Neuron (in vitro differentiated cells): ENCODE measurements at regions not wholly inside any gene's neighbourhood (a gene's known extent, or its start where the extent isn't known, plus 50 kb on each side); places are given as distances from the start of the nearest gene placed in this dataset.

Experiments
- H2AFZ ChIP-seq: one replicate; pipeline ENCODE4 v1.6.1; 2013; ENCODE audit warnings: low read depth, mild to moderate bottlenecking, inconsistent platforms, low read length, moderate library complexity
- H3K27me3 ChIP-seq: one replicate; pipeline ENCODE4 v1.6.1; 2013; ENCODE audit warnings: low read length; ENCODE audit not compliant: insufficient read depth
- H3K36me3 ChIP-seq: one replicate; pipeline ENCODE4 v1.6.1; 2013; ENCODE audit warnings: low read length; ENCODE audit not compliant: insufficient read depth
- H3K4me1 ChIP-seq: one replicate; pipeline ENCODE4 v1.6.1; 2013; ENCODE audit warnings: low read length; ENCODE audit not compliant: insufficient read depth
- H3K4me3 ChIP-seq: 2 replicates; pipeline ENCODE4 v1.5.1; 2013; ENCODE audit warnings: mild to moderate bottlenecking, low read length, moderate library complexity
- H3K9me3 ChIP-seq: one replicate; pipeline ENCODE4 v1.6.1; 2013; ENCODE audit warnings: low read length

DNA sequence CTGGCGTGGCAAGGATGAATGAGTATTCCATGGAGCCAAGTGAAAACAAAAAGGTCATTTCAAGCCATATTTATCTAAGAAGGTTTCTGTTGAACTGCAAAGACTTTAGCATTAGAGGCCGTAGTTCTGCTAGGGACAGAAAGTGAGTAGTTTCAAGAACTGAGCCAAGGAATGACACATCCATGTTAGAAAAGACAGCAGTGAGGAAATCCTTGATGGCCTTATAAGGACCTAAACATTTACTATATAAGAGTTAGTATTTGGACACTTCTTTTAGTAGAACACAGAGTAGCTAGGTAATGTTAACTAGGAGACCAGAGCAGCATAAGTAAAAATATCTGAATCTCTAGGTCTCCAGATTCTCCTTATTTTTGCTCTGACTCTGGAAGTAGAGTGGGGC is 329.8 kb upstream of the SEMA3D start:
- H3K36me3 ChIP-seq, result no peaks in the 10 kb centered on the region
- no peaks in the 10 kb centered on the region for H3K9me3 ChIP-seq
- H2AFZ ChIP-seq, result no peak overlapping the region
- H3K4me1 ChIP-seq, result no peaks in the 10 kb centered on the region
- H3K27me3 ChIP-seq, result no peaks in the 10 kb centered on the region
- no peak overlapping the region for H3K4me3 ChIP-seq

DNA sequence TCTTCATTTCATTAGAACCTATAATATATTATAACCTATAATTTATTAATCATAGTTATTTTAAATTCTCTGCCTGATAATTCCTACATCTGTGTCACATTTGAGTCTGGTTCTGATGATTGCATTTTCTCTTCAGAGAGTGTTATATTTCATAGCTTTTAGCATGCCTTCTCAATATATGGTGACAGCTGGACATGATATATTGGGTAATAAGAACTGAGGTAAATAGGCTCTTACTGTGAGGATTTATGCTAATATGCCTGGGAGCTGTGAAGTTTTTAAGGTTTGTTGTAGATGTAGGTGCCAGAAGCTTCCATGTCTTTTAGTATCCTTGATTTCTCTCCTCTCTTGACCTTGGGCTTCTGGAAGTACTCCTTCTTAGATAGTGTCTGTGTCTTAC is 325.9 kb upstream of the SEMA3D start:
- Histone ChIP-seq H3K4me1 (no peaks in the 10 kb centered on the region), H3K36me3 (no peaks in the 10 kb centered on the region), H3K4me3 (no peak overlapping the region), H3K27me3 (no peaks in the 10 kb centered on the region), H2AFZ (no peak overlapping the region), H3K9me3 (no peaks in the 10 kb centered on the region)

DNA sequence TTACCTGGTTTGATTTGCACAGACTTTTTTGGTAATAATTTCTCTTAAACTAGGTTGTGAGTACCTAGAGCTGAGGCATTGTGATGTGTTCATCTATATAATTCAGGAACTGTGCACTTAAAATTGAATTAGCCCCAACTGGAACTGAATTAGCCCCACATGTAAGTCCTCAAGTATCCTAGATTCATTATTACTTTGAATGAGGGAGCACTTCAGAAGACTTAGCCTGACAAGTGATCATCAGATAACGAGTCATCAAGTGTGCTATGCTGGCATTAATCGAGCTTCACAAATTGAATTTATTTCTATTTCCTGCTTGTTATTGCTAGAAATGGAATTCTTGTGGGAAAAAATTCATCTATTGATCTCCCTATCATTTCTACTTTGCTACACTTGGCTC is 323.4 kb upstream of the SEMA3D start:
- H3K4me1 ChIP-seq, result no peaks in the 10 kb centered on the region
- no peak overlapping the region for H2AFZ ChIP-seq
- H3K27me3 ChIP-seq, result no peaks in the 10 kb centered on the region
- no peaks in the 10 kb centered on the region for H3K9me3 ChIP-seq
- no peaks in the 10 kb centered on the region for H3K36me3 ChIP-seq
- no peak overlapping the region for H3K4me3 ChIP-seq

DNA sequence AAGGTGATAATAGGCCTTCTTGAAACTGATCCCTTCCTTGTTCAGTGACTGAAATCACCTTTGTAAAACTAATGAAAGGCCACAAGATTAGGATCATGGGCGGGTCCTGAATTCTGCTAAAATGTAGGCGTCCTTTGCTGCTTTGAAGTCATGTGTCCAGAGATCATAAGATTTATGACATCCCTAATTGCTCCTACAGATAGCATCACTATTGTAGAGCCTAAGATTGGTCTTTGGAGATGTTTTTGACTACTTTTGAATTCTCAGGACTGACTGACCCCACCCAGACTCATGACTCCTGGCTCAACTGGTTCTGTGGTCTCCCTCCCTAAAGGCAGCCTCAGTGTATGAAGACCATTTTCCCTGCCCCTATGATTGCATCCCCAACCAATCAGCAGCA is 322.6 kb upstream of the SEMA3D start:
- H3K27me3 ChIP-seq, result no peaks in the 10 kb centered on the region
- H3K4me3 ChIP-seq, result no peak overlapping the region
- no peaks in the 10 kb centered on the region for H3K36me3 ChIP-seq
- H2AFZ ChIP-seq, result no peak overlapping the region
- no peaks in the 10 kb centered on the region for H3K4me1 ChIP-seq
- no peaks in the 10 kb centered on the region for H3K9me3 ChIP-seq

DNA sequence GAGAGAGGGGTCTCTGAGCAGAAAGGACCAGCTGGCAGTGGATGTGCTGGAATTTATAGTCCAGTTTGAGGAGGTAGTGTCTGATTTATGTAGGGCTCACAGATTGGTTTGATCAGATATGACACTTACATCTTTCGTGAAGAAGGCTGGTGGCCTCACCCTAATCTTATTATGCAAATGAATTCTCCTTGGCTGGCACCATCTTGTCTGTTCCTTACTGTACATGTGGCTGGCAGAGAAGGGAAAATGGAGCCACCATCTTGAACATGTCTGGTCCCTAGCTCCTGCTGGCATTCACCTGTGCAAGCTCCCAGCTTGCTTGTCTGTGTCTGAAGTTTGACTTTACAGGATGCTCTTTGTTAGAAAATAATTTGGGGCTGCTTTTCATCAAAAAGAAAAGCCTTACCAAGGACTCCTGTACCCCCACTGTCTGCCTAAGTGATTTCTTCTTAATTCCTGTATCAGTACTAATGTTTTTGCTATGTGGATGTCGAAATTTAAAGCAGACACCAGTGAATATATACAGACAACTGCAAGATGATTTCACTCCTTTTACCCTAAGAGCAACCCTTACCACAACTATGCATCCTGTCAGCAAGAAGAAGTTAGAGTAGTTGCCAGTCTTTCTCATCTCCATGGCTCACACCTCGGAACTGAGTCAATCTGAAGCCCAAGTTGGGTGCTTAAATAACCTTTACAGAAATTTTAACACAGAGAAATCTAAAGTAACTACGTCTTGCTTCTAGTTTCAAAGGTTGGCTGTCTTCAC is 322.0 kb upstream of the SEMA3D start:
- H2AFZ ChIP-seq, result no peak overlapping the region
- no peaks in the 10 kb centered on the region for H3K4me1 ChIP-seq
- H3K4me3 ChIP-seq, result no peak overlapping the region
- H3K36me3 ChIP-seq, result no peaks in the 10 kb centered on the region
- H3K27me3 ChIP-seq, result no peaks in the 10 kb centered on the region
- no peaks in the 10 kb centered on the region for H3K9me3 ChIP-seq

DNA sequence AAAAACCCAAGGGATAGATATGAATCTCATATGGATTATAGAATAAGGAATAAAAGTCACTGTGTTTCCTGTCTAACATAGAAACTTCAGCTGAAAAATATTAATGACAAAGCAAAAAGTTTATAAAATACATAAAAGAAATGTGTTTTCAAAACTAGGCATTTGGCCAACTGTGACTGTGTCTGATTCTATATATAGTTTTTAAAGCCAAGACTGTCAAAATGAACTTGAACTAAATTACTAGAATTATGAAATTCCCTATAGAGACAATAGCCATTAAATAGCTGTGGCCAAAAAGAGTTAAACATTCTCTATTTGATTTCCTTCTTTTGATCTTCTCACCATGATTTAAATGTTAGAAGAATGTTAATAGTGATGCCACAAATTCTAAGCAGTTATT is 311.2 kb upstream of the SEMA3D start:
- H2AFZ ChIP-seq, result no peak overlapping the region
- no peak overlapping the region for H3K4me3 ChIP-seq
- H3K36me3 ChIP-seq, result no peaks in the 10 kb centered on the region
- H3K4me1 ChIP-seq, result no peaks in the 10 kb centered on the region
- H3K9me3 ChIP-seq, result no peaks in the 10 kb centered on the region
- H3K27me3 ChIP-seq, result no peaks in the 10 kb centered on the region

DNA sequence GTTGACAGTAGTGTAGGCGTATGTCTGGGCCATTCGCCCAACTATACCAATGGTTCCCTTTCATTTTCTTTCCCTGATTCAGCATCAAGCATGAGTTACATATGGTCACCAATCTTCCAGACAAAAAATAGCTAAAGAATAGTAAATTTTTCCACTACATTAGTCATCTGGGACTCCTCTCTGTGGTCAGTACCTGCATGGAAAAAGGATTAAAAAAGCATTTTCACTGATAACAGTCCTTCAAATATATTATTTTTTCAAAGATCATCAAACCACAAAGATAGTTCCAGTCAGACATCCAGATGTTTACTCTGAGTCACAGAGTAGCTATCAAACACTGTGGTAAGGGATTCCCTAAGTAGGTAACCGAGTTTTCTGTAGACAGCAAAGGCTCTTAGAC is 302.6 kb upstream of the SEMA3D start:
- no peaks in the 10 kb centered on the region for H3K9me3 ChIP-seq
- H3K4me1 ChIP-seq, result no peaks in the 10 kb centered on the region
- no peak overlapping the region for H2AFZ ChIP-seq
- H3K36me3 ChIP-seq, result no peaks in the 10 kb centered on the region
- no peak overlapping the region for H3K4me3 ChIP-seq
- no peaks in the 10 kb centered on the region for H3K27me3 ChIP-seq

DNA sequence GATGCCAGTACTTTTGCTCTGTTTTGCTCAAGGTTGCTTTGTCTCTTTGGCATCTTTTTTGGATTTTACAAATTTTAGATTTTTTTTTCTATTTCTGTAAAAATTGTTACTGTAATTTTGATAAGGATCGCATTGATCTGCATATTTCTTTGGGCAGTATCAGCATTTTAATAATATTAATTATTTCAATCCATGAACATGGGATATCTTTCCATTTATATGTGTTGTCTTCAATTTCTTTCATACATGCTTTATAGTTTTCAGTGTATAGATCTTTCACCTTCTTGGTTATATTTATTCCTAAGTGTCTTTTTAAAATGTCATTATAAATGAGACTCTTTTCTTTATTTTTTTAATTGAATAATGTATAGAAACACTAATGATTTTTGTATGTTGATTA is 301.6 kb upstream of the SEMA3D start:
- Histone ChIP-seq H3K9me3 (no peaks in the 10 kb centered on the region), H3K4me3 (no peak overlapping the region), H3K4me1 (no peaks in the 10 kb centered on the region), H3K27me3 (no peaks in the 10 kb centered on the region), H3K36me3 (no peaks in the 10 kb centered on the region), H2AFZ (no peak overlapping the region)

DNA sequence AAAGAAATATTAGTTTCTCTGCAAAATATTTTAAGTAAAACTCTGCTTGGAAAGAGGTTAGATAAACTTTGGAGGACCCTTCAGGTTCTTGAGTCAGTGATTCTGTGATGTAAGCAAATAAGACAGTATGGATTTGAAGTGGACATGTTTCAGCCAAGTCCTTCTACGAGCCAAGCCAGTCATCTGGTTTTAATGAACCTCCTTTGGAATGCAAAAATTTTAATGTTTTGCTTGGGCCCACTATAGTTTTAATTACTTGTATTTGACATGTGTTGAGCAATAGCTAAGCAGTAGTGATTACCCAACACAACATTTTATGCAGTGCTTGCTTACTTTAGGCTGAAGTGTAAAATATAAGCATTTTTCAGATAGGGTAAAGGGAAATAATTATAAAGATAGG is 296.3 kb upstream of the SEMA3D start:
- Histone ChIP-seq H3K4me1 (no peaks in the 10 kb centered on the region), H3K36me3 (no peaks in the 10 kb centered on the region), H3K27me3 (no peaks in the 10 kb centered on the region), H3K4me3 (no peak overlapping the region), H2AFZ (no peak overlapping the region), H3K9me3 (no peaks in the 10 kb centered on the region)

DNA sequence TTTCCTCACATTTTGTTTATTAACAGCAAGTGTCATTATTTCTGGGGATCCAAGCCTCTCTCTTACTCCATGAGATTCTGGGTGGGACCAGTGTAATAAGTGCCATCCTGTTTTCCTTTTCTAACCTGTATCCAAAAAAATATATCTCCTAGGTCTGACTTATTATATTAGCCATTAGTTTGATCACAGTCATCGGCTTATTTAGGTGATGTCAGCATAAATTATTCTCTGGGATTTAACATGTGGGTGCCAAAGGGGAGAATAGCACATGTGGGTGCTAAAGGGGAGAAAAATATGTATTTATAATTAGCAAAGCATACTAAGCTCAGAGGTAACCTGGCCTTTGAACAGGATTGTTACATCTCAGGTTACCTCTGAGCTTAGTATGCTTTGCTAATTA is 293.8 kb upstream of the SEMA3D start:
- no peaks in the 10 kb centered on the region for H3K4me1 ChIP-seq
- H3K4me3 ChIP-seq, result no peak overlapping the region
- no peaks in the 10 kb centered on the region for H3K27me3 ChIP-seq
- H2AFZ ChIP-seq, result no peak overlapping the region
- H3K36me3 ChIP-seq, result no peaks in the 10 kb centered on the region
- no peaks in the 10 kb centered on the region for H3K9me3 ChIP-seq

DNA sequence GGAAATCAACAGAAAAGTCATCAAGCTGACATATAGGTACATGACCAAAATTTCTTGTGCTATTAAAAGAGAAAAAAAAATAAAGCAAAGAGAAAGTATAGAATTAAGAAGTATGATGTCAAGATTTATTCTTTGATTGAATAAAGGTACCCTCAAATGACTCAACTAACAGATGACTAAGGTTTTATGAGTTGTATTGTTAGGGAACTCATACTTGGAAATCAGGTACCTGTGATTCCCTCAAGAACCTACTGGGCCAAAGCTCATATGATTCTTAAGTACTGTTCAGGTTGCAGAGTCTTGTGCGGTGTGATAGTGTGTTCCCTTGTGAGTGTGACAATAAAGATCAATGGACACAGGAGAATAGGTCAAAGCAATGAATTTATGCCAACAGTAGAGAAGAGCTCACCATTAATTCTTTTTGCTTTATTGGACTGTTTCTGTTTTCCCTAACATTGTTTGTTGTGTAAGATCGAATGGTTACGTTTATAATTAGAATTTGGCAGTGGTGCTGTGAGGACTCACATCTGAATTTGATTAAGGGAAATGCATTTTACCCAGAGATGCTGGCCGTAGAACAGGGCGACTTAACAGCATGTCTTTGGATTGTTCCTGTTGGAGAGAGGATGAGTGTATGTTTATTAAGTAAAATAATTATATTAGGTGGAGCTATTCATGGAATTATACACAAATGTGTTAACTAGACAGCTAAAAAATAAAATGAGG is 293.2 kb upstream of the SEMA3D start:
- Histone ChIP-seq H2AFZ (no peak overlapping the region), H3K27me3 (no peaks in the 10 kb centered on the region), H3K4me1 (no peaks in the 10 kb centered on the region), H3K36me3 (no peaks in the 10 kb centered on the region), H3K4me3 (no peak overlapping the region), H3K9me3 (no peaks in the 10 kb centered on the region)

DNA sequence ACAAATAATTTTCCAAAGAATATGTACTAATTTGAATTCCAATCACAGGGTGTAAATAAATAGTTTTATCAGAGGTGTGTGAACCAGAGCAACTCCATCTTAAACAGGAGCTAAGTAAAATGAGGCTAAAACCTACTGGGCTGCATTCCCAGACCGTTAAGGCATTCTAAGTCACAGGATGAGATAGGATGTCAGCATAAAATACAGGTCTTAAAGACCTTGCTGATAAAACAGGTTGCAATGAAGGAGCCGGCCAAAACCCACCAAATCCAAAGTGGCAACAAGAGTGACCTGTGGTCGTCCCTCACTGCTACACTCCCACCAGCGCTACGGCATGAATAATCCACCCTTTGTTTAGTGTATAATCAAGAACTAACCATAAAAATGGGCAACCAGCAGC is 291.7 kb upstream of the SEMA3D start:
- no peaks in the 10 kb centered on the region for H3K36me3 ChIP-seq
- no peaks in the 10 kb centered on the region for H3K4me1 ChIP-seq
- H2AFZ ChIP-seq, result no peak overlapping the region
- no peaks in the 10 kb centered on the region for H3K27me3 ChIP-seq
- H3K9me3 ChIP-seq, result no peaks in the 10 kb centered on the region
- no peak overlapping the region for H3K4me3 ChIP-seq

DNA sequence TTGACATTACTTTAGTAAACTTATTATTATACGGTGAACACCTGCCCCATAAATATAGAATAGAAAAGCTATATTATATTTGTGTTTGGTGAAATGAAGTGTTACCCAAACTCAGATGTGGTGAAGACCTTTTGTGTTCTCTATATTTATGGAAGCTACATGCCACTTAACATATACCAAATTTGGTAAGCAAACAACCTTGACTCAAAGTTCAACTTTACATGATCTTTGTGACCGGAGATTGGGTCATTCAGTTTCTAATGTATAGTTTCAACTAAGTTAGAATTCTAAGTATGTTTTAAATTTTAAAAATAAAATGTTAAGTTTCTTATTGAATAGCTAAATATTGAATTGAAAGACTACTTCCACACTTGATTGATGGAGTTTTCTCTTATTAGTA is 288.6 kb upstream of the SEMA3D start:
- no peaks in the 10 kb centered on the region for H3K36me3 ChIP-seq
- H3K27me3 ChIP-seq, result no peaks in the 10 kb centered on the region
- no peaks in the 10 kb centered on the region for H3K9me3 ChIP-seq
- no peak overlapping the region for H2AFZ ChIP-seq
- H3K4me3 ChIP-seq, result no peak overlapping the region
- no peaks in the 10 kb centered on the region for H3K4me1 ChIP-seq

DNA sequence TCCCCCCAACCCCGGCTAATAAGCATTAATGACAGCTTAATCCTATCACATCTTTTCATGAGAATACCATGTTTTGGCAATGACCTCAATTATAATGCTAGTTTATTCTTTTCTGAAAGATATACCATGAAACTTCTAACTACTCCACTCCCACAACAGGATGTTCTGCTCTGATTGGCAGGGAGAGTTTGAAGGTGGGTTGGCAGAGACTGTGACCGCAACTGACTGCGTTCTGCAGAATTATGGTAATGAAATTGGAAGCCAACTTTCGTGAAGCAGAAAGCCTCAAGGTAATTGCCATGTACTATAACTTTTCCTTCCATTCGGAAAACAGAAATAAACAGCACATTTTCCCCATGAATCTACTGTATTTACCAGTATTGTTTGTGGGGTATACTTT is 288.2 kb upstream of the SEMA3D start:
- Histone ChIP-seq H3K27me3 (no peaks in the 10 kb centered on the region), H3K36me3 (no peaks in the 10 kb centered on the region), H2AFZ (no peak overlapping the region), H3K4me1 (no peaks in the 10 kb centered on the region), H3K4me3 (no peak overlapping the region), H3K9me3 (no peaks in the 10 kb centered on the region)
